ENCODE measurements at regions not wholly inside any gene's neighbourhood (a gene's known extent, or its start where the extent isn't known, plus 50 kb on each side); places are given as distances from the start of the nearest gene placed in this dataset.

- ChIA-PET CTCF (no interaction called here), POLR2A (no interaction called here)
- Histone ChIP-seq H3K9me1 (replicated peaks; ENCODE audit: control insufficient read depth, extremely low read depth, insufficient read depth, low read length) (no peaks in the 10 kb centered on the region), H3K9ac (replicated peaks; ENCODE audit: extremely low read depth, insufficient read depth, low read length) (no peak overlapping the region), H3K27ac (ENCODE audit: insufficient read depth, low read depth, low read length) (no peak overlapping the region), H3K4me1 (ENCODE audit: control insufficient read depth, extremely low read depth, insufficient read depth, low read length) (no peaks in the 10 kb centered on the region), H3K79me2 (ENCODE audit: control insufficient read depth, insufficient read depth, low read length) (no peaks in the 10 kb centered on the region), H3K4me3 (replicated peaks in 1 of 3; ENCODE audit: insufficient read depth in 1 of 3, low read depth in 1 of 3, low read length in 3 of 3) (no peak overlapping the region), H3K9me3 (replicated peaks; ENCODE audit: control insufficient read depth, insufficient read depth, low read length) (no peaks in the 10 kb centered on the region), H3K4me2 (ENCODE audit: insufficient read depth, low read length) (no peak overlapping the region), H4K20me1 (replicated peaks; ENCODE audit: control insufficient read depth, extremely low read depth, insufficient read depth, low read length) (no peaks in the 10 kb centered on the region), H2AFZ (ENCODE audit: low read depth, low read length) (no peak overlapping the region), H3K27me3 (ENCODE audit: control insufficient read depth in 2 of 2, insufficient read depth in 2 of 2, low read length in 2 of 2) (no peaks in the 10 kb centered on the region), H3K36me3 (ENCODE audit: control insufficient read depth in 2 of 2, extremely low read depth in 1 of 2, insufficient read depth in 2 of 2, low read length in 2 of 2) (no peaks in the 10 kb centered on the region)
- DNase-seq (ENCODE audit: low read depth, low spot score) (no peak), FAIRE-seq (no peak)
- no peak for TF ChIP-seq MYC (IDR thresholded peaks at IDR 0.05; ENCODE audit: low read depth, low read length)
- no peak for TF ChIP-seq FOS (IDR thresholded peaks at IDR 0.05; ENCODE audit: borderline replicate concordance, insufficient read depth, low read length)
- TF ChIP-seq MAX (IDR thresholded peaks at IDR 0.05; ENCODE audit: insufficient read depth, insufficient read length): no peak
- no peak for TF ChIP-seq EZH2 (IDR thresholded peaks at IDR 0.05; ENCODE audit: borderline replicate concordance, low read depth, low read length, severe bottlenecking)
- TF ChIP-seq CTCF (IDR thresholded peaks at IDR 0.05; ENCODE audit: extremely low read depth in 1 of 2, insufficient read depth in 1 of 2, low read depth in 1 of 2, low read length in 2 of 2): no peak
- TF ChIP-seq POLR2AphosphoS5 (IDR thresholded peaks at IDR 0.05; ENCODE audit: insufficient read depth, low read depth, low read length): no peak
- TF ChIP-seq GATA2 (IDR thresholded peaks at IDR 0.05; ENCODE audit: insufficient read depth, insufficient read length, low read depth, low read length): no peak
- TF ChIP-seq JUN (IDR thresholded peaks at IDR 0.05; ENCODE audit: borderline replicate concordance, insufficient read depth, insufficient read length, low read depth): no peak
- no peak for TF ChIP-seq POLR2A (IDR thresholded peaks at IDR 0.05; ENCODE audit: low read depth, low read length)
- BruUV-seq (replicated peaks): no TSS peak
- dilution Hi-C loops (cut with MboI; ENCODE audit: extremely low pct_ligation_motif_present, low sequenced_read_pairs) (no loop called here), intact Hi-C loops (cut with micrococcal nuclease) (no loop called here)
Observed at GRCh38 chr5:124231802-124232201, 514.6 kb downstream of the ZNF608 start.

Data from endothelial cell of umbilical vein (primary cell).